GM18526 (cell line): ENCODE measurements at regions not wholly inside any gene's neighbourhood (a gene's known extent, or its start where the extent isn't known, plus 50 kb on each side); places are given as distances from the start of the nearest gene placed in this dataset.

ENCODE experiments used
- POLR2A ChIP-seq: IDR thresholded peaks from 3 replicates; pipeline ENCODE4 v1.6.1; 2011; ENCODE audit not compliant: insufficient read length; ENCODE audit errors: extremely low read depth

DNA sequence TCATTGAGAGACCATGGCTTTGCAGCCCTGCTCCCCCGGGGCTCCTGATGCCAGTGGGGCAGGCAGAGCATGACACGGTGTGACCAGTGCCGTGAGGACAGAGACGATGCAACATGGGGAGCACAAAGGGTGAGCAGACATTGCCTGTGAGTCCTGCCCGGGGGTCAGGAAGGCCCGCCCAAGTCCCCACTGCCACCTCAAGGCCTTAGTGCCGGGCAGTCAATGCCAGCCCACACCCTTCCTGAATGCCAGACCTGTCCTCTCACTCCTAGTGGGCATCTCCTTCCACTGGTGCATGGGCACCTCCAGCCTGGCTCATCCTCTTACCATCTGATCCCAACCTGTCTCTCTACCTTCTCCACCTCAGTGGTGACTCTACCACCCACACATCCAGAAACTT, 157.9 kb upstream of the ZMIZ1 start:
- no peak for TF ChIP-seq POLR2A

DNA sequence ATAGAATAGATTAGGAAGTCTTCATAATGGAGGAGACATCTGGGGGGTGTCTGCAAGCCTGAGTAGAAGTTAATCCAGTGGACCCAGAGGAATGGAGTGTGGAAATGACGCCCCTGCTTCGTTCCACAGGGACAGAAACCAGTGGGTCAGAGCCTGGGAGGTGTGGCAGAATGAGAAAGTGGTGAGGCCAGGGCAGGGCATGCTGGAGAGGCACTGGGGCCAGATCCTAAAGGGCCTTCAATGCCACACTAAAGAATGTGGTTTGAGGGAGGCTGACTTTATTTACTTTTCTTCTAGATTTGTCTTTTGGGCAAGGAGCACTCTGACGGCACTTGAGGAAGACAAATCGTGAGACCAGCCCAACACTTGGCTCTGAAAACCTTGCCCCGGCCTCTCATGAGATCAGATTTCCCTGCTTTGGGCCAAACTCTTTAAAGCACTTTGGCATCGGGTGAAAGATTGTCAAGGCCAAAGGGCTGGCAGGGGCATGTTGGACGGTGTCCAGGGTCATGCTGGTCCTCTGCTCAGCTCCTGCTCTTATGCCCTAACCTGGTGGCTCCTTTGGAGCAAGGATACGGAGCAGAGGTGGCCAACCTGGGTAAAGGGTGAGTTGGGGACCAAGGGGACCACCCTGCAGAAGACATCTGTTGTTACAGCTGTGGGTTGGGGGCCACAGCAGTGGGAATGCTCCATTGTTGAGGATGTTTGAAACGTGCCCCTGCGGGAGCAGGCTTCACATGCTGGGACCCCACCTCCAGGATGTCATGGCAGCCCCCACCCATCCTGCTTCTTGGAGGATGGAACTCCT, 157.0 kb upstream of the ZMIZ1 start:
- TF ChIP-seq POLR2A: no peak

DNA sequence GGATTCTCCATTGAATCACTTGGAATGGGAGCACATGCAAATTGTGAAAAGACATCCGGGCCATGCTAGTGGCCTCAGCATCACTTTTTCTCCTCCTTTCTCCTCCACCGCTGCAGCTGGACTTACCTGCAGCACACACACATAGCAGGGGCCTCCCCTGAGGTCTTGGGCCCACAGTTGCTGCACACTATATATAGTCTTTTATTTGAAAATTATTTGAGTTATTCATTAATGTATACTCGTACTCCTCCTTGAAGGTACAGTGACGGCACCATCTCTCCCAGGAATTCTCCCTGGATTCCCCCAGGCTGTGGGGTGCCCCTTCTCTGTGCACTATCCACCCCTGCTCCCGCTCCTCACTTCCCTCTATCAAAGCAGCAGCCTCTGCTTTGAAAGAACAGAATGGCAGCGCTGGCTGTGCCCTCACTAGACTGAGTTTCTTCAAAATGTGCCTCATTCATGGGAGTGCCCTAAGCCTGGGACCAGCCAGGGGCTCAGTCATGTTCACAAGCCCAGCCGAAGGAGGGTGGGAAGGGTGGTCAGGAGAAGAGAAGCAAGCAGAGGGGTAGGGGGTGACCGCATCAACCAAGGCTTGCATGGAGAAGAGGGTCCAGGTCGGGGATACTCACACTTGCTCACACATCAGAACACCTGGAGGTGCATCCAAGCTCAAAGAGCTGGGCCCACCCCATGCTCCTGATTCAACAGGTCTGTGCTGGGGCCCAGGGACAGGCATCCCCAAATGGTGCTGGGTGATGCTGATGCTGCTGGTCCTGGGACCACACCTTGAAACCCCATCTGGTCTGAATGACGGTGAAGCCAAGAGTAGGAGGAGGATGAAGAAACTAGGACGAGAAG, 156.2 kb upstream of the ZMIZ1 start:
- no peak for TF ChIP-seq POLR2A

DNA sequence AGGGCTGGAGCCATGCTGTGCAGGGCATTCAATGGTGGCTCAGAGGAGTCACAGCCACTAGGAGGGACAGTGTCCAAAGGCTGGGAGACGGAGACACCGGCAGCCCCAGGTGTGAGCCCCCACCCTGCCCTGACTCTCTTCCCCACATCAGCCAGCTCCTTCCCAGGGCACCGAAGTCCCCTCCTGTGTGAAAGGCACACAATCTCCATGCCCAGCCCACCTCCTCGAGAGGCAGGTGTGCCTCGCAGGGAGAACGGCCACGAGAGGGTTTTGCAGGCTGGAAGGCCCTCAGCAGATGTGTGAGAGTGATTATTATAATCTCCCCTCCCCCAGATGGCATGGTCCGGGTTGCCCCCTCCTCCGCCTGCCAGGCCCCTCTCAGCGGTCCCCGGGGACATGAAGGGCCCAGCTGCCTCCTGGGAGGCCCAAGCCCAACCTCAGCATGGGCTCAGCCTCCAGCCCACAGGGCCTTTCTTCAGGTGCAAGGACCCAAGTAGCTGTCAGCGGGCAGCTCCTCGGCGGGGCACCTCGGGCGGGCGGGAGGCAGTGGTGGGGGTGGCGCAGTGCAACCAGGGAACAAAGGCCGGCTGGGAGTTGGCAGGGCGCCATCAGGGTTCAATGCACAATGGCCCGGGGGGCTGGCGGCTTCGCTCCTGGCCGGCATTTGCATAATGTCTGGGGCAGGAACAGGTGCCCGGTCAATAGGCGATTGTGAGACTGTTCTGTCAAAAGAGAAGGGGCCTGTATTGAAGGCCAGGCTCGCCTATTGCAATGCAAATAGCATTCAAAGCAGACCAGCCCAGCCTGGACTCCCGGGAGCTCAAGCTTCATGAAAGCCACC, 155.3 kb upstream of the ZMIZ1 start:
- no peak for TF ChIP-seq POLR2A

DNA sequence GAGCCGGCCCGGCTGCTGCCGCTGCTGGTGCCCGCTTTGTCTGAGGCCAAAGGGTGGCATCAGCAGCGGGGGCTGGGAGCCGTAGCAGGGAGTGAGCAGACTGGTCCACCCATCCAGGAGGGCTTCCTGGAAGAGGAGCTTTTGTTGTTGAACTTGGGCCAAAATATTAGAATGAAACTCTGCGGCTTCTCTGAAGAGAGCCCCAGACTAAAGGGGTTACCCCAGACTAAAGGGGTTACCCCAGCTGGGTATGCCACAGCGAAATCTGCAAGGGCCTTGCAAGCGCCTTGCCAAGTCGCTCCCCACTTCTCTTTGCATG, 154.7 kb upstream of the ZMIZ1 start:
- no peak for TF ChIP-seq POLR2A

DNA sequence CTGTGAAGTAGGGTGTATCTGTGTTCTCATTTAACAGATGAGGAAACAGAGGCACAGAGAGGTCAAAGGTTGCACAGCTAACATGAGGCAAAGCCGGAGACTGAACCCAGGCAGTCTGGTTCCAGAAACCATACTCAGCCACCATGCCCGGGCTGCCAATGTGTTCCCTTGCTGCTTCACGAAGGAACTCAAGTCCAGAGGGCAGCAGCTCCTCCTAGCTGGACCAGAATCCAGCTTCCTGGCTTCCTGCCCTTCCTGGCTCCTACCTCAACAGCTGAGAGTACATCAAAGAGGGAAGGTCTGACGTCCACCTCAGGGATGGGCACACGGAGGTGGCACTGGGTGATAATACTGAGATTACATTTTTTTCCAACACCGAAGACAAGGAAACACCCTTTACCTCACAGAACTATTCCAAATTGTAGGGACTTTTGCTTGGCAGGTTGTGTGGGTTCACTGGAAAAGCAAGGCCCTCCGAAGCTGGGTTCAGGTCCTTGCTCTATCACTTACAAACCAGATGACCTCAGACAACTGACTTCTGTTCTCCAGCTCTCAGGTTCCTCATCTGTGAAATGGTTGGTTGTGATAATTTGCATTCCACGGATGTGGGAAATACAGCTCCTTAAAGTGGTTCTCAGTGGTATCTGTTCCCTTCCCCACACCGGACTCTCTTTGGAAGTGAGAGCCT, 154.1 kb upstream of the ZMIZ1 start:
- TF ChIP-seq POLR2A: no peak

DNA sequence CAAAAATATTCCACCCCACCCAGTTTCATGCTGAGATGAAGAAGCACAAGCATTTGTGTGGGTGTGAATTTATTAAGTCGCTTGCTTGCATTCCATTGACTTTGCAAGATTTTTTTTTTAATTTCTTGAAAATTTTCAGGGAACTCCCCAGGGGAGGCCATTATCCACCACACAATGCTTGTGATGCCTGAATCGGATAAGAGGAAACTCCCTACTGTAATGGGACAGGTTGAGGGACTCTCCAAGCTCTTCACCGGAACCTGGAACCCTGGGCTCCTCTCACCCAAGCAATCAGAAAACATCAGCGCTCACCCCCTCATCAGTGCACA, 153.6 kb upstream of the ZMIZ1 start:
- TF ChIP-seq POLR2A: no peak

DNA sequence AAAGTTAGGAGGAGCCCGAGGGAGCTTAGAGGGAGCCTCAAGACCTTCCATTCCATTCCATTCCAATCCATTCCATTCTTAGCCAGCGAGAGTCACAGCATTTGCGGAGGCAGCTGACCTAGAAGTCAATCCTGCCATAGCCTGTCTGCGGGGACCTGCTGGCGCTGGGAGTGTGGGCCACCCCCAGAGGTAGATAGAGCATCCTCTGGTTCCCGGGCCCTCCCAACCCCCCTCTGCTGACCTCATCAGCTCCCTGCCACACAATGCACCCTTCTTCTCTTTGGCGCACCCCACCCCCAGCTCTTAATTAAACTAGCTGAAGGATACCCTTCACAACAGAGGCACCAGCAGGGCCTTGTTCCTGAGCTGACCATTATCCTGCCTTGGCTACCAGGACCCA, 152.5 kb upstream of the ZMIZ1 start:
- TF ChIP-seq POLR2A: no peak

DNA sequence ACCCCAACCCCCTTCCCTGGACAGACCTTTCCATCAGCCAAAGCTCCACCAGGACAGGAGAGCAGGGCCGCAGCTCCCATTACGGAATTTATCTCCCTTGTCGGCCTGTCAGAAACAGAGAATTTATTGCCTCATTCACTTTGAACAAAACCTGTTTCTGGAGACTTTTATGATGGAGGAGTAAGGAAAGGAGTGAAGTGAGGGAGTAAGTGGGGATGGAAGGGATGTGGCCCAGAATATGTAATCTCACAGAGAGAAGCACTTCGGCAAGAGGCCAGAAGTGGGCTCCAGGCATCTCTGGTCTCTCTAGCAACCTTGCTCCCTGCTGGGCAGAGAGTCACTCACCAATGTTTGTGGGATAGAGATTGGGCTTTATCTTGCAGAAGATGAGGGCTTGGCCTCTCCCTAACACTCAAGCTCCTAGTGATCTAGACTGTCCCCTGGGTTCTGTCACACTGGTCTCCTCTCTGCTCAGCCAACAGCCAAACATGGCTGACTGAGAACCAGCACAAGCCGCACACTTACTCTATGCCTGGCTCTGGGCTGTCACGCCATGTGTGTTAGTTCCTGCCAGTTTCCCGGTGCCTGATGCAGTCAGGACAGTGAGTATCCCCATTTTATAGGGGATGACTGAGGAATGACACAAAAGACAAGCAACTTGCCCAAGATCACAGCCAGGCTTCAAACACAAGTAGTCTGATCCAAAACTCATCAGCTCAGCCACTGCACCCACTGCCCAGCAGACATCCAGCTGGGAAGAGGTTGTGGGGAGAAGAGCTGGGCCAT, 149.4 kb upstream of the ZMIZ1 start:
- TF ChIP-seq POLR2A: no peak

DNA sequence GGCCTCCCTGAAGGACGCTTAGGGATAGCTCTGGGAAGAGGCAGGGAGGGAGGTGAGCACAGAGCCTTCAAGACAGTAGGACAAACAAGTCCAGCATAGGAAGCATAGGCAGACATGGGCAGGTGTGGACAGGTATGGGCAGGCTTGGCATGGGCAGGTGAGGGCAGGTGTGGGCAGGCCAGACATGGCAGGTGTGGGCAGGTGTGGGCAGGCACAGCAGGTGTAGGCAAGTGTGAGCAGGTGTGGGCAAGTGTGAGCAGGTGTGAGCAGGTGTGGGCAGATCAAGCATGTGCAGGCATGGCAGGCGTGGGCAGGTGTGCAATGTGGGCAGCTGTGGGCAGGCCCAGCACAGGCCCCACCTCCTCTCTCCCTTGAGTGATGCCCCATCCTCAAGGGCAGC, 148.8 kb upstream of the ZMIZ1 start:
- no peak for TF ChIP-seq POLR2A

DNA sequence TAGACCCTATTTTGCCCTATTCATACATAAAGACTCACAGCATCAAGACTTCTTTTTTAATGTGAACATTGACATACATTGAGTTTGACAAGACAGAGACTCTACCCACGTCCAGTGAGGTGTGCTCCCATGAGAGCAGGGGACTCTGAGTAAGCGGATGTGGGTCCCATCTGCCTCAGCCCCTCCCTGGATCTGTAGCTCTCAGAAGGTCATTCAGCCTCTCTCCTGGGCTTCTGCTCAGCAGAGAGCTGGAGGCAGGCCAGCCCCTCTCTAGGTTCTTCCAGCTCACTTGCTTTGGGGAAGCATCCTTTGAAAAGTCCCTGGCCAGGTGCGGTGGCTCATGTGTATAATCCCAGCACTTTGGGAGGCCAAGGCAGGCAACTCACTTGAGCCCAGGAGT, 146.9 kb upstream of the ZMIZ1 start:
- no peak for TF ChIP-seq POLR2A

DNA sequence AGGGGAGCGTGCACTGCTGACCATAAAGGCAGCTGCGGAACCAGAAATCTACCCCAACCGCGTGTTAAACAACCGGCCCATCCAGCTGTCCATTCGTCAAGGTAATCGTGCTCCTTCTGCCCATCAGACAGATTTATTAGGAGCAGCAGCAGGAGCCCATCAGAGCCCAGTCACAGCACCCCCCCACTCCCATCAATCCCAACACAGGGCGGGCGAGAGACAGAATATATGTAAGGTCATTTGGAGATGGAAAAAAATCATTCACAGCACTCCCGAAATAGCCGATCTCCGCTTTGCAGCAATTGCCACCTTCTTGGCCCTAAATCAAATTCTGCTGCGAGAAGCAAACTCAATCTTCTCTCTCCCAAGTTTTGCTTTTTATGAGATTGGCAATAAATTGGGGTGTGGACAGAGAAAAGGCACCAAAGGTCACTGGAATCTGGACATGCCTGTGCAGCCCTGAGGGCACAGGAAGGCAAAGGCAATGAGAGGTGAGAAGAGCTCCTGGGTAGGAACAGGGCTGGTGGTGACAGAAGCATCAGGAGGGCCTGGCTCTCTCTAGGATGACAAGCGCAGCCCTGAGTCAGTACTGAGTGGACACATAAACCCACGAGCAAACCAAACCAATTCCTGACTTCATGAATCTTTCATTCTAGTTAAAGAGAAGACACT, 145.0 kb upstream of the ZMIZ1 start:
- no peak for TF ChIP-seq POLR2A

DNA sequence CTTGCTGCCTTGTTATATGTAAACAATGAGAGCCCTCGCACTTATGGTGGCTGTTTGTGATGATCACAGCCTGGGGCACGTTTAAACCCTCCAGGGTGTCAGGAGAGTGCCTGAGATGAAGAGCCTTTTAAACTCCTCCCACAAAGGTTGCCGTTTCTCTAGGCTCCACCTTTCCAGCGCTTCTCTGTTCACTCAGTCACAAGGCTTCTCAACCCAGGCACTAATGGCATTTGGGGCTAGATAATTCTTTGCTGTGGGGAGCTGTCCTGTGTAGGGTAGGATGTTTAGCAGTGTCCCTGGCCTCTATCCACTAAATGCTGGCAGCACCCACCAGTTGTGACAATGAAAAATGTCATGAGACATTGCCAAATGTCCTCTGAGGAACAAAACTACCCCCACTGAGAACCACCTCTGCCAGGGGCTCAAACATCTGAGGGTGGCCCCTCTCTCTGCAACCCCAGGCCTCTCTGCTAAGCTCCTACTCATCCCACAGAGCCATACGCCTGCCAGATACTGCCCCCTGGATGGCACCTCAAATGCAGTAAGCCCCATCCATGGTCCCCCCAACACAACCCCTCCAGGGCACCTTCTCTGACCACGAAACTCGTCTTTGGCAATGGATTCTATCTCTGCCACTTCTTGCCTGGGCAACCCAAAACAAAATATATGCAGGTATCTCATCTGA, 144.3 kb upstream of the ZMIZ1 start:
- TF ChIP-seq POLR2A: no peak

DNA sequence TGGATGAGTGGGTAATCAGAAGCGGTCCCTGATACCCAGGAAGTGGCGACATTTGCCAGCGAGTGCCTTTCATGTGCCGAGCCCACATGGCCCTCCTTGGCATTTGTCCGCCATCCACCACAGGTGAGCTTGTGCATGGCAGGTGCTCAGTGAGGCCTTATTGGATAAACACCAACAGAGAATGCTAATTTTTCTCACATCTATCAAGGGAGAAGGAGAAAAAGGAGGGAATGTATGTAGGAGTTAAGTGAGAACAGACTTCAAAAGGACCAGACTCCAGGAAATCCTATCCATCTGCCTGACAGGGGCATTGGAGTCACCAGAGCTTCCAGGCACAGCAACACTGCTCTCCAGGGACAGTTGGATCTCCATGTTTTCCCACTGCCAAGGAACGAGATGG, 143.5 kb upstream of the ZMIZ1 start:
- TF ChIP-seq POLR2A: no peak

DNA sequence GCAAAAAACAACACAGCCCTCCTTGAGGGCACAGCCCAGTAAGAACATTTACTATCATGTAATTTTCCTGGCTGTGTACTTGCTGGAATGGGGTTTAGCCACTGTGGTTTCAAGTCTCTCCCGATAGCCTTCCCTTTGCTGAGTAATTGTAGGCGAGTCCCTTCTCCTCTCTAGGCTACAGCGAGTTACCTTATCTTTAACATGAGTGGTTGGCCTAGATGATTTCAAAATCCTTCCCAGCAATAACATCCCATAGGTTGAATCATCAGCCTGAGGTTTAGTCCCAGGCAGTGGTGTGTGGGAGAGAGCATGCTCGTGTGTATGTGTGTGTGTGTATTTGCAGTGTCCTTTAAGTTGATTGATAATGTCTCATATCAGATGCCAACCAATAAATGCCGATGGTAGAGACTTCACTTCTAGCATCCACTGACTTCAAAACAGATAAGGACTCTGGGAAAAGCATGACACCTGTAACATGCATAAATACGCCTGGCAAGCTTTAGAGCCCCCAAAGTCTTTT, 142.9 kb upstream of the ZMIZ1 start:
- no peak for TF ChIP-seq POLR2A
